NT2/D1 (cell line): ENCODE measurements at regions not wholly inside any gene's neighbourhood (a gene's known extent, or its start where the extent isn't known, plus 50 kb on each side); places are given as distances from the start of the nearest gene placed in this dataset.
A peak's percentile ranks its signal among the peaks of the same experiment; 100 is the strongest.
"Not testable (repeated sequence)": the region's sequence is repeated elsewhere in the genome, so short reads cannot be mapped to it uniquely, and the experiment has no call there.

Source experiments
- DNase-seq: peaks from one replicate; pipeline ENCODE4 v3.0.0-alpha.2; 2011; ENCODE audit warnings: low read depth, low spot score
- H3K27me3 ChIP-seq: 2 replicates; pipeline ENCODE4 v1.6.0; 2011; ENCODE audit warnings: mild to moderate bottlenecking; ENCODE audit not compliant: insufficient read length, insufficient read depth
- H3K36me3 ChIP-seq: 2 replicates; pipeline ENCODE4 v1.6.1; 2011; ENCODE audit warnings: mild to moderate bottlenecking, low read length, mixed read lengths; ENCODE audit not compliant: insufficient read depth, insufficient read length
- H3K4me1 ChIP-seq: 2 replicates; pipeline ENCODE4 v1.5.1; 2011; ENCODE audit not compliant: insufficient read depth, insufficient read length
- H3K4me3 ChIP-seq: 2 replicates; pipeline ENCODE4 v1.5.1; 2011; ENCODE audit warnings: low read depth; ENCODE audit not compliant: insufficient read length
- H3K9ac ChIP-seq: 2 replicates; pipeline ENCODE4 v1.6.0; 2011; ENCODE audit warnings: low read depth; ENCODE audit not compliant: insufficient read length
- H3K9me3 ChIP-seq: 2 replicates; pipeline ENCODE4 v1.5.1; 2011; ENCODE audit warnings: mild to moderate bottlenecking, low read length; ENCODE audit not compliant: insufficient read depth
- SUZ12 ChIP-seq: IDR thresholded peaks from 2 replicates; pipeline ENCODE4 v1.6.1; 2011; ENCODE audit not compliant: insufficient read length, insufficient read depth; ENCODE audit errors: extremely low read depth
- YY1 ChIP-seq: IDR thresholded peaks from 2 replicates; pipeline ENCODE4 v1.6.1; 2011; ENCODE audit not compliant: insufficient read length, insufficient read depth
- ZNF274 ChIP-seq: IDR thresholded peaks from 2 replicates; pipeline ENCODE4 v1.6.1; 2011; ENCODE audit warnings: mild to moderate bottlenecking, low read depth, low read length

GRCh38 chr1:233461847-233462246 is 134.3 kb downstream of the MAP3K21 start:
- no peaks in the 10 kb centered on the region for H3K27me3 ChIP-seq
- H3K4me1 ChIP-seq = peaks cover 3% of the 10 kb centered on the region
- no peaks in the 10 kb centered on the region for H3K36me3 ChIP-seq
- H3K9ac ChIP-seq = no peak overlapping the region
- peaks cover 30% of the 10 kb centered on the region for H3K9me3 ChIP-seq
- DNase-seq = no peak
- H3K4me3 ChIP-seq = no peak overlapping the region
- TF ChIP-seq YY1 (no peak), SUZ12 (no peak), ZNF274 (no peak)

- Histone ChIP-seq H3K27me3 (no peaks in the 10 kb centered on the region), H3K36me3 (no peaks in the 10 kb centered on the region), H3K4me3 (no peak overlapping the region), H3K9ac (no peak overlapping the region), H3K4me1 (peaks cover 3% of the 10 kb centered on the region), H3K9me3 (peaks cover 42% of the 10 kb centered on the region)
- no peak for DNase-seq
- TF ChIP-seq SUZ12 = no peak
- TF ChIP-seq ZNF274 = no peak
- TF ChIP-seq YY1 = no peak
These were observed 135.8 kb downstream of the MAP3K21 start for GRCh38 chr1:233463333-233463732.

- Histone ChIP-seq H3K9ac (no peak overlapping the region), H3K27me3 (no peaks in the 10 kb centered on the region), H3K4me1 (no peaks in the 10 kb centered on the region), H3K9me3 (peaks cover 61% of the 10 kb centered on the region), H3K4me3 (no peak overlapping the region), H3K36me3 (no peaks in the 10 kb centered on the region)
- TF ChIP-seq SUZ12 (no peak), ZNF274 (no peak), YY1 (no peak)
- DNase-seq = no peak
These were observed 138.3 kb downstream of the MAP3K21 start for GRCh38 chr1:233465745-233466343.

- DNase-seq = peak; percentile 90
- TF ChIP-seq SUZ12 = no peak
- no peak for TF ChIP-seq ZNF274
- no peak for TF ChIP-seq YY1
- Histone ChIP-seq H3K4me3 (no peak overlapping the region), H3K4me1 (no peaks in the 10 kb centered on the region), H3K27me3 (no peaks in the 10 kb centered on the region), H3K36me3 (no peaks in the 10 kb centered on the region), H3K9ac (no peak overlapping the region), H3K9me3 (peaks cover 81% of the 10 kb centered on the region)
These were observed 143.0 kb upstream of the KCNK1 start for GRCh38 chr1:233470741-233471499.

GRCh38 chr1:233471851-233472250 is 142.1 kb upstream of the KCNK1 start:
- H3K9ac ChIP-seq, DNase-seq, H3K36me3 ChIP-seq, H3K4me1 ChIP-seq, H3K27me3 ChIP-seq, H3K4me3 ChIP-seq: not testable (repeated sequence)
- peaks cover 77% of the 10 kb centered on the region for H3K9me3 ChIP-seq

GRCh38 chr1:233472796-233473195 is 141.1 kb upstream of the KCNK1 start:
- H3K27me3 ChIP-seq, DNase-seq, H3K4me3 ChIP-seq, H3K36me3 ChIP-seq, H3K4me1 ChIP-seq, H3K9ac ChIP-seq: not testable (repeated sequence)
- H3K9me3 ChIP-seq = peaks cover 68% of the 10 kb centered on the region

- DNase-seq = no peak
- H3K27me3 ChIP-seq = no peaks in the 10 kb centered on the region
- peaks cover 65% of the 10 kb centered on the region for H3K9me3 ChIP-seq
- no peak overlapping the region for H3K4me3 ChIP-seq
- no peak overlapping the region for H3K9ac ChIP-seq
- TF ChIP-seq ZNF274 (no peak), SUZ12 (no peak), YY1 (no peak)
- H3K36me3 ChIP-seq = no peaks in the 10 kb centered on the region
- no peaks in the 10 kb centered on the region for H3K4me1 ChIP-seq
These were observed 140.2 kb upstream of the KCNK1 start for GRCh38 chr1:233473549-233474204.
